GM19240 (cell line): ENCODE measurements at regions not wholly inside any gene's neighbourhood (a gene's known extent, or its start where the extent isn't known, plus 50 kb on each side); places are given as distances from the start of the nearest gene placed in this dataset.

ENCODE experiments used
- DNase-seq: peaks from one replicate; pipeline ENCODE4 v3.0.0; 2011; ENCODE audit warnings: low spot score; ENCODE audit not compliant: insufficient read length

- DNase-seq = no peak
These were observed 187.6 kb downstream of the KATNIP start for GRCh38 chr16:27737513-27737912.
